ENCODE measurements at regions not wholly inside any gene's neighbourhood (a gene's known extent, or its start where the extent isn't known, plus 50 kb on each side); places are given as distances from the start of the nearest gene placed in this dataset.

- Histone ChIP-seq H3K4me1 (replicated peaks in 1 of 2) (no peaks in the 10 kb centered on the region), H3K27me3 (no peaks in the 10 kb centered on the region), H3K36me3 (replicated peaks in 1 of 2) (no peaks in the 10 kb centered on the region), H3K9me3 (replicated peaks in 1 of 3) (no peaks in the 10 kb centered on the region), H3K27ac (no peak overlapping the region), H3K4me3 (no peak overlapping the region)
- no peak for DNase-seq
- no peak for TF ChIP-seq POLR2A (IDR thresholded peaks at IDR 0.05)
- TF ChIP-seq CTCF (IDR thresholded peaks at IDR 0.05): no peak
- intact Hi-C loops (cut with DNase I): no loop called here
- 81 to 94% (median 85%) methylated on average over 3 of the region's 3 CpGs for WGBS, 4 donors
These were observed 189.5 kb upstream of the FRMD6 start for GRCh38 chr14:51462182-51462581.

DNA sequence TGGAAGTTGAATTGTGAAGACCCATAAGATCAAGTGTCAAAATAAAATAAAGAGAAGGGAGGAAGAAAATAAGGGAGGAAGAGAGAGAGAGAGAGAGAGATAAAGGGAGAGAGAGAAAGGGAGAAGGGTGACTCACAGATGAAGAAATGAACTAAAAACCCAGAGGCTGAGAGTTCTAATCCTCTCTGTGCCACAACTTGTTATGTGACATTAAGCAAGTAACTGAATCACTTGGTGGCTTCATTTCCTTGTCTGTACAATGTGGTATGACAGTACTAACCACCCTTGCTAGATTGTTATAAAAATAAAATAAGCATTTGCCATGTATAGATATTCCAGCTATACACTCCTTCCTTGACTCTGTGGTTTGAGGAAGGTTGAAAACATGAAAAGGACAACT is 189.0 kb upstream of the FRMD6 start:
- no peaks in the 10 kb centered on the region for H3K4me1 ChIP-seq (replicated peaks in 1 of 2)
- DNase-seq: no peak
- no peaks in the 10 kb centered on the region for H3K27me3 ChIP-seq
- H3K4me3 ChIP-seq: no peak overlapping the region
- H3K27ac ChIP-seq: no peak overlapping the region
- intact Hi-C loops (cut with DNase I): no loop called here
- no peaks in the 10 kb centered on the region for H3K9me3 ChIP-seq (replicated peaks in 1 of 3)
- H3K36me3 ChIP-seq (replicated peaks in 1 of 2): no peaks in the 10 kb centered on the region
- TF ChIP-seq CTCF (IDR thresholded peaks at IDR 0.05): no peak
- no peak for TF ChIP-seq POLR2A (IDR thresholded peaks at IDR 0.05)

DNA sequence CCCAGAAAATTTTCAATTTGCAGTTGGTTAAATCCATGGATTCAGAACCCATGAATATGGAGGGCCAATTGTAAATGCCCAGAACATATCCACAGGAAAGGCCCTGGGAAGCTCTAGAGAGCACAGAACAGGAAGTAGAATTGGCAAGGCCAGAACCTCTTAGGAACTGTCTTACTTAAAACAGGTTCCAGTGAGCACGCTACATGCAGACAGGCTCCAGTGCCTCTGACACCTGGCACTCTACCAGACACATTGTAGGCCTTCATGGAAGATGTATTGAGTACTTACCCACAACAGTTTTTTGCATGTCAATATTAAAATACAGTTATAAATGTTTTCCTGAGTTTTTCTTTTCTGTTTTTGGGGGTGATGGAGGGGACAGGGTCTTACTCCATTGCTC is 188.2 kb upstream of the FRMD6 start:
- TF ChIP-seq POLR2A (IDR thresholded peaks at IDR 0.05) (no peak), CTCF (IDR thresholded peaks at IDR 0.05) (no peak)
- Histone ChIP-seq H3K36me3 (replicated peaks in 1 of 2) (no peaks in the 10 kb centered on the region), H3K4me1 (replicated peaks in 1 of 2) (no peaks in the 10 kb centered on the region), H3K27ac (no peak overlapping the region), H3K27me3 (no peaks in the 10 kb centered on the region), H3K4me3 (no peak overlapping the region), H3K9me3 (replicated peaks in 1 of 3) (no peaks in the 10 kb centered on the region)
- no peak for DNase-seq
- intact Hi-C loops (cut with DNase I): no loop called here
- 75 to 93% (median 84%) methylated on average over 1 of the region's 1 CpG for WGBS, 4 donors

DNA sequence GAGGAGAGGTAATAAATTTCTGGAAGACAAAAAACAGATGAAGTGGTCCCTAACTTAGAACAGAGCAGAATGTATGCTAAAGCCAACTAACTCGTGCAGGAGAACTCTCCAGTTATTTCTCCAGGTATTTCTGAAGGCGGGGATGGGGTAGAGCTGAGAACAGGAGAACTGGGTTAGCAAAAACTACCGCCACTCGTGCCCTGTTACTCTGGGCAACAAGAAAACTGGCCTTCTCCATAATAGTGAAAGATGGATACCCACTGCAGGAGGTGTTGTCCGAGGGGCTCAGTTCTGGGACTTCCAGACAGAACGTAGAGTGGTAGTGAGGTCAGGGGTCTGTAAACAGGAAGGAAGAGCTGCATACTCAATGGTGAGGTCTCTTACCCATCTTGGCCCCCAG is 187.3 kb upstream of the FRMD6 start:
- no peak for DNase-seq
- 88 to 92% (median 91%) methylated on average over 6 of the region's 6 CpGs for WGBS, 4 donors
- Histone ChIP-seq H3K4me3 (no peak overlapping the region), H3K36me3 (replicated peaks in 1 of 2) (no peaks in the 10 kb centered on the region), H3K4me1 (replicated peaks in 1 of 2) (no peaks in the 10 kb centered on the region), H3K27me3 (no peaks in the 10 kb centered on the region), H3K27ac (no peak overlapping the region), H3K9me3 (replicated peaks in 1 of 3) (no peaks in the 10 kb centered on the region)
- TF ChIP-seq POLR2A (IDR thresholded peaks at IDR 0.05): no peak
- TF ChIP-seq CTCF (IDR thresholded peaks at IDR 0.05): no peak
- intact Hi-C loops (cut with DNase I): no loop called here

All from adrenal gland (tissue), 9 donors.